CD4-positive, alpha-beta T cell (primary cell): ENCODE measurements at regions not wholly inside any gene's neighbourhood (a gene's known extent, or its start where the extent isn't known, plus 50 kb on each side); places are given as distances from the start of the nearest gene placed in this dataset.
A peak's percentile ranks its signal among the peaks of the same experiment; 100 is the strongest.

Source experiments
- ATAC-seq: fragments of 200-7000 bp; cut with Tn5 transposase; one replicate; pipeline ENCODE4 v1.10.0; 2022; ENCODE audit warnings: mild to moderate bottlenecking; ENCODE audit not compliant: poor library complexity
- CTCF ChIA-PET: fragments of 350-600 bp; sonication (Branson Sonifier 250); formaldehyde crosslinking; loops from one replicate; lab custom pipeline; 2021; ENCODE audit warnings: antibody characterized with exemption, inconsistent platforms; lab: Charles Lee
- POLR2A ChIA-PET: fragments of 350-600 bp; sonication (Branson Sonifier 250); formaldehyde crosslinking; loops from one replicate; lab custom pipeline; 2021; ENCODE audit warnings: antibody characterized with exemption, inconsistent platforms; lab: Charles Lee
- DNase-seq, 14 experiments: peaks; one replicate each; pipeline ENCODE4 v3.0.0-alpha.2; 2013 to 2020; ENCODE audit warnings: mixed read lengths in 2 of 14
- H3K27ac ChIP-seq, 2 donors: one replicate each; pipeline versions ENCODE4 v1.5.1 to v1.7.0; 2013; ENCODE audit warnings: low read length in 2 of 2, low read depth in 1 of 2, mild to moderate bottlenecking in 1 of 2
- H3K27me3 ChIP-seq, 2 experiments: 1 replicate in 1 of 2; 2 replicates in 1 of 2; pipeline versions ENCODE4 v1.6.1 to v1.7.0; 2013; ENCODE audit warnings: low read length in 2 of 2, control low read depth in 1 of 2, mild to moderate bottlenecking in 1 of 2, moderate library complexity in 1 of 2; ENCODE audit not compliant: insufficient read depth in 2 of 2, control insufficient read depth in 1 of 2
- H3K36me3 ChIP-seq: one replicate; pipeline ENCODE4 v1.6.1; 2013; ENCODE audit warnings: low read length, control low read depth; ENCODE audit not compliant: insufficient read depth
- H3K4me1 ChIP-seq: one replicate; pipeline ENCODE4 v1.6.1; 2013; ENCODE audit warnings: low read length, control low read depth; ENCODE audit not compliant: insufficient read depth
- H3K4me3 ChIP-seq: one replicate; pipeline ENCODE4 v1.5.1; 2013; ENCODE audit warnings: mild to moderate bottlenecking, low read length, moderate library complexity
- H3K9me3 ChIP-seq, 2 experiments: 1 replicate in 1 of 2; 2 replicates in 1 of 2; pipeline versions ENCODE4 v1.6.1 to v1.7.0; 2013; ENCODE audit warnings: low read length in 2 of 2, mild to moderate bottlenecking in 2 of 2, control low read depth in 1 of 2, moderate library complexity in 1 of 2; ENCODE audit not compliant: control insufficient read depth in 1 of 2, insufficient read depth in 1 of 2
- H3K27ac Mint-ChIP-seq: one replicate; pipeline ENCODE4 v1.8.0; 2020; ENCODE audit warnings: mixed read lengths
- H3K27me3 Mint-ChIP-seq: one replicate; pipeline ENCODE4 v1.8.0; 2021; ENCODE audit warnings: mixed read lengths
- H3K36me3 Mint-ChIP-seq: one replicate; pipeline ENCODE4 v1.8.0; 2021; ENCODE audit warnings: low read depth, mixed read lengths
- H3K4me1 Mint-ChIP-seq: one replicate; pipeline ENCODE4 v1.8.0; 2021; ENCODE audit warnings: low read depth, mixed read lengths
- H3K4me3 Mint-ChIP-seq: one replicate; pipeline ENCODE4 v1.8.0; 2020; ENCODE audit warnings: mild to moderate bottlenecking, mixed read lengths
- H3K9me3 Mint-ChIP-seq: one replicate; pipeline ENCODE4 v1.8.0; 2020; ENCODE audit warnings: mixed read lengths
- CTCF ChIP-seq: fragments of 200-600 bp; IDR thresholded peaks from one replicate; pipeline ENCODE4 v1.8.0; 2022; ENCODE audit warnings: antibody characterized with exemption, mild to moderate bottlenecking
- intact Hi-C, 2 experiments: fragments of 100-400 bp; cut with DNase I in 1 of 2; cut with micrococcal nuclease in 1 of 2; formaldehyde crosslinking; loops; one replicate each; pipeline versions ENCODE4 v1.15.1 to v1.9.0; 2023 to 2025; cut with DNase I, micrococcal nuclease

GRCh38 chr5:124652514-124652819 lies 94.0 kb downstream of the ZNF608 start:
- no peak overlapping the region for H3K4me3 Mint-ChIP-seq
- TF ChIP-seq CTCF = no peak
- intact Hi-C loops = no loop called here
- H3K4me3 ChIP-seq = no peak overlapping the region
- DNase-seq = no peak
- H3K9me3 Mint-ChIP-seq = no peaks in the 10 kb centered on the region
- no peak overlapping the region for H3K27ac ChIP-seq
- no peaks in the 10 kb centered on the region for H3K27me3 Mint-ChIP-seq
- H3K27me3 ChIP-seq = peaks cover 55 to 61% of the 10 kb centered on the region in 2 experiments
- no peaks in the 10 kb centered on the region for H3K36me3 ChIP-seq
- ATAC-seq = no peak
- no peak overlapping the region for H3K27ac Mint-ChIP-seq
- H3K9me3 ChIP-seq = peaks cover 0 to 13% of the 10 kb centered on the region in 2 experiments
- peaks cover 5% of the 10 kb centered on the region for H3K36me3 Mint-ChIP-seq
- CTCF ChIA-PET = no interaction called here
- H3K4me1 Mint-ChIP-seq = peaks cover 39% of the 10 kb centered on the region
- POLR2A ChIA-PET = no interaction called here
- peaks cover 34% of the 10 kb centered on the region for H3K4me1 ChIP-seq

- intact Hi-C loops = no loop called here
- Mint-ChIP-seq H3K4me1 (peaks cover 39% of the 10 kb centered on the region), H3K36me3 (peaks cover 5% of the 10 kb centered on the region), H3K9me3 (no peaks in the 10 kb centered on the region), H3K4me3 (peak overlapping the region; percentile 14), H3K27ac (no peak overlapping the region), H3K27me3 (peaks cover 5% of the 10 kb centered on the region)
- Histone ChIP-seq H3K4me1 (peaks cover 37% of the 10 kb centered on the region), H3K27me3 (peaks cover 61% of the 10 kb centered on the region in 2 experiments), H3K4me3 (peak overlapping the region; percentile 10), H3K9me3 (peaks cover 0 to 15% of the 10 kb centered on the region in 2 experiments), H3K36me3 (no peaks in the 10 kb centered on the region), H3K27ac (no peak overlapping the region)
- ChIA-PET POLR2A (no interaction called here), CTCF (no interaction called here)
- no peak for TF ChIP-seq CTCF
- DNase-seq (peak in 4 of 14 experiments; percentile 3 to 30 (median 16)), ATAC-seq (peak; percentile 25)
Observed at GRCh38 chr5:124651663-124652513, 94.6 kb downstream of the ZNF608 start.

- Mint-ChIP-seq H3K27me3 (peaks cover 13% of the 10 kb centered on the region), H3K4me1 (peaks cover 39% of the 10 kb centered on the region), H3K9me3 (no peaks in the 10 kb centered on the region), H3K27ac (no peak overlapping the region), H3K4me3 (no peak overlapping the region), H3K36me3 (peaks cover 5% of the 10 kb centered on the region)
- peaks cover 57 to 63% of the 10 kb centered on the region in 2 experiments for H3K27me3 ChIP-seq
- no peaks in the 10 kb centered on the region for H3K36me3 ChIP-seq
- H3K4me3 ChIP-seq = no peak overlapping the region
- POLR2A ChIA-PET = no interaction called here
- H3K27ac ChIP-seq = no peak overlapping the region
- no peak for TF ChIP-seq CTCF
- intact Hi-C loops = no loop called here
- ATAC-seq (no peak), DNase-seq (no peak)
- H3K4me1 ChIP-seq = peaks cover 37% of the 10 kb centered on the region
- H3K9me3 ChIP-seq = peaks cover 0 to 15% of the 10 kb centered on the region in 2 experiments
- CTCF ChIA-PET = no interaction called here
Observed at GRCh38 chr5:124650951-124651662, 95.3 kb downstream of the ZNF608 start.
